ENCODE measurements at regions not wholly inside any gene's neighbourhood (a gene's known extent, or its start where the extent isn't known, plus 50 kb on each side); places are given as distances from the start of the nearest gene placed in this dataset.

- peaks cover 0 to 2% (median 0%) of the 10 kb centered on the region in 3 donors for H3K27me3 Mint-ChIP-seq (ENCODE audit: low read depth in 3 of 3)
- Histone ChIP-seq H3K27me3 (ENCODE audit: control insufficient read depth in 2 of 2, insufficient read depth in 2 of 2, low read length in 2 of 2) (no peaks in the 10 kb centered on the region), H2AFZ (ENCODE audit: insufficient read depth, low read depth, low read length, poor library complexity, severe bottlenecking) (no peak overlapping the region), H3K9ac (ENCODE audit: insufficient read depth, low read length, poor library complexity, severe bottlenecking) (no peak overlapping the region), H3K4me1 (ENCODE audit: control insufficient read depth in 1 of 2, insufficient read depth in 2 of 2, low read length in 2 of 2) (no peaks in the 10 kb centered on the region), H3K4me2 (replicated peaks; ENCODE audit: extremely low read depth, low read length, poor library complexity, severe bottlenecking) (no peak overlapping the region), H4K20me1 (ENCODE audit: insufficient read depth, low read length) (no peaks in the 10 kb centered on the region), H3K36me3 (replicated peaks in 1 of 2; ENCODE audit: control insufficient read depth in 1 of 2, insufficient read depth in 2 of 2, low read length in 2 of 2) (no peaks in the 10 kb centered on the region), H3K4me3 (replicated peaks in 1 of 3; ENCODE audit: low read depth in 2 of 3, low read length in 3 of 3) (no peak overlapping the region), H3K9me3 (replicated peaks in 1 of 2; ENCODE audit: control insufficient read depth in 1 of 2, insufficient read depth in 1 of 2, low read length in 2 of 2) (peaks cover 0 to 17% of the 10 kb centered on the region in 2 donors), H3K27ac (ENCODE audit: low read depth in 1 of 2, low read length in 2 of 2) (no peak overlapping the region), H3K79me2 (ENCODE audit: insufficient read depth, low read length) (no peaks in the 10 kb centered on the region)
- intact Hi-C loops (cut with micrococcal nuclease) = no loop called here
- H3K4me1 Mint-ChIP-seq = no peaks in the 10 kb centered on the region
- peaks cover 4 to 41% (median 20%) of the 10 kb centered on the region in 7 donors for H3K9me3 Mint-ChIP-seq
- TF ChIP-seq, protein P1, sequence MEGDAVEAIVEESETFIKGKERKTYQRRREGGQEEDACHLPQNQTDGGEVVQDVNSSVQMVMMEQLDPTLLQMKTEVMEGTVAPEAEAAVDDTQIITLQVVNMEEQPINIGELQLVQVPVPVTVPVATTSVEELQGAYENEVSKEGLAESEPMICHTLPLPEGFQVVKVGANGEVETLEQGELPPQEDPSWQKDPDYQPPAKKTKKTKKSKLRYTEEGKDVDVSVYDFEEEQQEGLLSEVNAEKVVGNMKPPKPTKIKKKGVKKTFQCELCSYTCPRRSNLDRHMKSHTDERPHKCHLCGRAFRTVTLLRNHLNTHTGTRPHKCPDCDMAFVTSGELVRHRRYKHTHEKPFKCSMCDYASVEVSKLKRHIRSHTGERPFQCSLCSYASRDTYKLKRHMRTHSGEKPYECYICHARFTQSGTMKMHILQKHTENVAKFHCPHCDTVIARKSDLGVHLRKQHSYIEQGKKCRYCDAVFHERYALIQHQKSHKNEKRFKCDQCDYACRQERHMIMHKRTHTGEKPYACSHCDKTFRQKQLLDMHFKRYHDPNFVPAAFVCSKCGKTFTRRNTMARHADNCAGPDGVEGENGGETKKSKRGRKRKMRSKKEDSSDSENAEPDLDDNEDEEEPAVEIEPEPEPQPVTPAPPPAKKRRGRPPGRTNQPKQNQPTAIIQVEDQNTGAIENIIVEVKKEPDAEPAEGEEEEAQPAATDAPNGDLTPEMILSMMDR (IDR thresholded peaks at IDR 0.05) = no peak
- no peak overlapping the region for H3K27ac Mint-ChIP-seq
- no CpG with 5 or more reads among the region's 3 CpGs for WGBS (ENCODE audit: insufficient coverage)
- no peak overlapping the region for H3K4me3 Mint-ChIP-seq
- H3K36me3 Mint-ChIP-seq = no peaks in the 10 kb centered on the region
- no peak for DNase-seq
Observed at GRCh38 chr9:16970321-16970720, 99.9 kb upstream of the BNC2 start.

GRCh38 chr9:16964228-16964627, 93.8 kb upstream of the BNC2 start:
- intact Hi-C loops (cut with micrococcal nuclease) = no loop called here
- no peaks in the 10 kb centered on the region for H4K20me1 ChIP-seq (ENCODE audit: insufficient read depth, low read length)
- H2AFZ ChIP-seq (ENCODE audit: insufficient read depth, low read depth, low read length, poor library complexity, severe bottlenecking) = no peak overlapping the region
- Mint-ChIP-seq H3K4me3 (no peak overlapping the region), H3K27ac (no peak overlapping the region), H3K9me3 (peaks cover 3 to 32% (median 16%) of the 10 kb centered on the region in 7 donors), H3K36me3 (no peaks in the 10 kb centered on the region), H3K27me3 (ENCODE audit: low read depth in 3 of 3) (peaks cover 0 to 3% (median 0%) of the 10 kb centered on the region in 3 donors), H3K4me1 (no peaks in the 10 kb centered on the region)
- H3K36me3 ChIP-seq (replicated peaks in 1 of 2; ENCODE audit: control insufficient read depth in 1 of 2, insufficient read depth in 2 of 2, low read length in 2 of 2) = no peaks in the 10 kb centered on the region
- H3K27ac ChIP-seq (ENCODE audit: low read depth in 1 of 2, low read length in 2 of 2) = no peak overlapping the region
- no peak overlapping the region for H3K9ac ChIP-seq (ENCODE audit: insufficient read depth, low read length, poor library complexity, severe bottlenecking)
- H3K4me1 ChIP-seq (ENCODE audit: control insufficient read depth in 1 of 2, insufficient read depth in 2 of 2, low read length in 2 of 2) = no peaks in the 10 kb centered on the region
- TF ChIP-seq, protein P1 (IDR thresholded peaks at IDR 0.05) = no peak
- H3K4me2 ChIP-seq (replicated peaks; ENCODE audit: extremely low read depth, low read length, poor library complexity, severe bottlenecking) = no peak overlapping the region
- peaks cover 5 to 9% of the 10 kb centered on the region in 2 donors for H3K9me3 ChIP-seq (replicated peaks in 1 of 2; ENCODE audit: control insufficient read depth in 1 of 2, insufficient read depth in 1 of 2, low read length in 2 of 2)
- no peak overlapping the region for H3K4me3 ChIP-seq (replicated peaks in 1 of 3; ENCODE audit: low read depth in 2 of 3, low read length in 3 of 3)
- DNase-seq = no peak
- H3K79me2 ChIP-seq (ENCODE audit: insufficient read depth, low read length) = no peaks in the 10 kb centered on the region
- WGBS (ENCODE audit: insufficient coverage) = 98% methylated on average over 8 of the region's 10 CpGs
- no peaks in the 10 kb centered on the region for H3K27me3 ChIP-seq (ENCODE audit: control insufficient read depth in 2 of 2, insufficient read depth in 2 of 2, low read length in 2 of 2)

Data from CD14-positive monocyte (primary cell).